HG03135 (cell line): ENCODE measurements at regions not wholly inside any gene's neighbourhood (a gene's known extent, or its start where the extent isn't known, plus 50 kb on each side); places are given as distances from the start of the nearest gene placed in this dataset.

Source experiments
- ATAC-seq: cut with Tn5 transposase; IDR thresholded peaks from one replicate; pipeline ENCODE4 v1.9.1; 2021; ENCODE audit warnings: mild to moderate bottlenecking, moderate library complexity; ENCODE audit not compliant: unreplicated experiment

- peak; percentile 71 for ATAC-seq
Observed at GRCh38 chr16:85253084-85253941, 141.0 kb upstream of the CIBAR2 start.

- ATAC-seq, result no peak
Observed at GRCh38 chr16:85254051-85254450, 141.8 kb upstream of the CIBAR2 start.

- no peak for ATAC-seq
Observed at GRCh38 chr16:85254921-85255320, 142.6 kb upstream of the CIBAR2 start.

DNA sequence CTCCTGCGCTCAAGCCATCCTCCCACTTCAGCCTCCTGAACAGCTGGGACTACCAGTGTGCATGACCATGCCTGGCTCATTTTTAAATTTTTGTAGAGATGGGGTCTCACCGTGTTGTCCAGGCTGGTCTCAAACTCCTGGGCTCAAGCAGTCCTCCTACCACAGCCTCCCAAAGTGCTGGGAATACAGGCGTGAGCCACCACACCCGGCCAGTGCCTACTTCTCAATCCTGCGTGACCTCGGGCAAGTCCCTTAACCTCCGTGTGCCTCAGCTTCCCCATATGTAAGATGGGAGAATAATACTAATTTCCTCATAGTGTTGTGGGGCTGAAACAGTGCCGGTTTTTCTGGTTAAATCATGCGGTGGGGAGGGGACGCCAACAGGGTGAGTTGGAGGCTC, 143.5 kb upstream of the CIBAR2 start:
- ATAC-seq, result no peak

DNA sequence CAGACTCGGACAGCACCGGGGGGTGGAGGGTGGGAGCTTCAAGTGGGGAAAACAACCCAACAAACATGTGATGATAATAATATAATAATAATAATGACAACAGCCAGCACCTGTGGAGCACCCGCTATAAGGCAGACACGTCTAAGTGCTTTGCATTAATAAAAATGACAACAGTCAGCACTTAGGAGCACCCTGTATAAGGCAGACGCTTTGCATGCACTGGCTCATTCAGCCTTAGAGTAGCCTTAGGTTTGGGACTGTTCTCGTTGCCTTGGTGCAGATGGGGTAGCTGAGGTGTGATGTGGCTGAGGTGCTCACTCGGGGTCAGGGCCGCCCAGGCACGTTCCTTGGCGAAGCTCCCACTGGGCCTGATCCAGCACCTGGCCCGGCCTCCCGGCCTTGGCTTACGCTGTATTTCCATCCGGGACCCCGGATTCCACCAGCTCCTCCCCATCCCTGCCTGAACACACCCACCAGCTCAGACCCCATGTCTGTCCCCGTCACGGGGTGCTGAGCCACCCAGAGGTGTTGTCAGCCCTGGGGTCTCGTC, 144.0 kb upstream of the CIBAR2 start:
- ATAC-seq, result no peak

GRCh38 chr16:85257483-85257882, 145.2 kb upstream of the CIBAR2 start:
- no peak for ATAC-seq

DNA sequence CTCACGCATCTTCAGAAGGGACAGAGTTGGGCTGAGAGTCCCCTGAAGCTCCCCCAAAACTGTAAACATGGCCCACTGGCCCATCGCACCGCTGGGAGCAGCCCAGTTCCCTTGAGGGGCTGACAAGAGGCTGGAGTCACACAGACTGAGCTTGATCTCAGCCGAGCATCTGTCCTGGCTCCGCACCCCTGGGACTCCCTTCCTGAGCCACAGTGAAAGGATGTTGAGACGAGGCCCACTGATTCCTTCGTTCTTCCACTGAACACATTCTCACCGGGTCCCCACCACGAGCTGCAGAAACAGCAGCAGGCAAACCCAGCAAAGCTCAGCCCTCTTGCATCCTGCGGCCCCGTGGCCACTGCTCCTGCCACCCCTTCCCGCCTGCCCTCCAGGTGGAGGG, 145.9 kb upstream of the CIBAR2 start:
- no peak for ATAC-seq

- ATAC-seq, result no peak
Observed at GRCh38 chr16:85258629-85259028, 146.4 kb upstream of the CIBAR2 start.

- ATAC-seq, result no peak
Observed at GRCh38 chr16:85259115-85259831, 147.0 kb upstream of the CIBAR2 start.

DNA sequence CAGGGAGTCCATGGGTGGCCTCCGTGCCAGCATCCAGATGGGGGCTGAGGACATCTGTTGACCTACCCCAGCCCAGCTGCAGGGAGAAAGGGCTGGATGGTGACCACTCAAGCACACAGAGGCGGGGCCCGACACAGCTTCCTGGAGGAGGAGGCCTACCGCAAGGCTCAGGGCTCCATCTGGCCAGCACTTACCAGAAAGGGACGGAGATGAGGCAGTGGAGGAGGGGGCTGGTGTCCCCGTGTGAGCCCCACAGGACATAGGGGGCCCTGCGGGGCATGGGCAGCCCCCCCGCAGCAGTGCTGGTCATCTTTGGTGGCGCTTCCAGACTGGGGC, 147.5 kb upstream of the CIBAR2 start:
- ATAC-seq, result no peak

GRCh38 chr16:85261204-85261603, 148.9 kb upstream of the CIBAR2 start:
- no peak for ATAC-seq

- no peak for ATAC-seq
Observed at GRCh38 chr16:85261657-85262557, 149.6 kb upstream of the CIBAR2 start.

DNA sequence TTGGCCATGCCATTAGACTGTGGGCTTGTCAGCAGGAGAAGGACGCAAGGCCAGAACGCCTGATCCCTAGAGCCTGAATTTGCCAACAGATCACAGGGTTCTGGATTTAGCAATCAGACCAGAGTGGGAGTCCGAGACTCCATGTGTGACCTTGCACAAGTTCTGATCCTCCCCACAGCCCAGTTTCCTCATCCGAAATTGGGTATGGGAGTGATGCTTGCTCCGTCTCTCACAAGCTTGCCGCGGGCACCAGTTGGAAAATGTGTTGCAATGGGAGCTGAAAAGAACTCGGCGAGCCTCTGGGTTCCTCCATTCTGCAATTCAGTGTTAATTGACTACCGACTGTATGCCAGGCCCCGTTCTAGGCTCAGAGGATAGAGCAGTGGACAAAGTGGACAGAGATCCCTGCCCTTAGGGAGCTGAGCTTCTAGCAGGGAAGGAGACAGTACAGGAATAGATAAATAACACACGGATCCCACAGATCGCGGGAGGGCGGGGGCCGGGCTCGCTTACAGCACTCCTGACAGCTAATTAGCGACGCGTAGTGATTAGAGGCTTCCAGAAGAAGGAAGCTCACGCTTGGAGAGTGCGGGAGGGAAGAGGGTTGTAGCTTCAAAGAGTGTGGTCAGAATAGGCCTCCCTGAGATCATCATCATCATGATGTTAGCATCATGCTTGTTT, 150.4 kb upstream of the CIBAR2 start:
- ATAC-seq, result no peak

GRCh38 chr16:85263239-85263585, 150.9 kb upstream of the CIBAR2 start:
- no peak for ATAC-seq

DNA sequence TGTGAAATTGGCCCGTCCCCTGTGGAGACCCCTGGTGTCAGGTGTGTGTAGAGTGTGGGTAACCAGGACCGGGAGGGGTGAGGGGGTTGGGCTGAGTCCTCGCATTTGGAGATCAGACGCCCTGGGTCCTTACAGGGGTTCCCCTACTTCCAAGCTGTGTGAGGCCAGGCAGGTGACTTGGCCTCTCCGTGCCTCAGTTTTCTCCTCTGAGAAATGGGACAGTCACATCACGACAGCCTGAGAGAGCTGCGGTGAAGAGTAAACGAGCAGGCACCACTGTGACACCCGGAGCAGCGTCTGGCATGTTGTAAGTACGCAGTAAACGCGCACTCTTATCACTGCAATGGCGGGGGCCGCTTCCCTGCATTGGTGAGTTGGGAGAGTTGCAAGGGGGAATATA, 152.5 kb upstream of the CIBAR2 start:
- ATAC-seq, result no peak

- no peak for ATAC-seq
Observed at GRCh38 chr16:85265161-85265784, 153.0 kb upstream of the CIBAR2 start.

DNA sequence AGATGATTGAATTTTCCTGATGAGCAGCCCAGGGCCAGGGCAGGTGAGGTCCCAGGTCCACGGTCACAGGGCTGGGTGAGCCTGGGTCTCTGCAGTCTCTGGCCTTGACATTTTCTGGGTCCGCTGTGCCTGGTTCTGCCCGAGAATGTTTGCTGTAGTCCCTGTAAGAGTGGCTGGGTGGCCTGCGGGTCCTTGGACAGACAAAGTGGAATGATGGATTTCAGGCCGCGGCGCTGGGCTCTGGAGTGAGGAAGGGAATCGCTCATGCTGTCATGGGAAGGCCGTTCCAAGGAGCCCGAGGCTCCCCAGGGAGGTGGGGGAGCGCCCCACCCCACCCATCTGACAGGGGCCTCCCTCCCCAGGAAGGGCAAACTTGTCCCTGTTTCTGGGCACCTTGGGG, 153.5 kb upstream of the CIBAR2 start:
- ATAC-seq, result no peak

GRCh38 chr16:85266857-85267256, 154.6 kb upstream of the CIBAR2 start:
- no peak for ATAC-seq

DNA sequence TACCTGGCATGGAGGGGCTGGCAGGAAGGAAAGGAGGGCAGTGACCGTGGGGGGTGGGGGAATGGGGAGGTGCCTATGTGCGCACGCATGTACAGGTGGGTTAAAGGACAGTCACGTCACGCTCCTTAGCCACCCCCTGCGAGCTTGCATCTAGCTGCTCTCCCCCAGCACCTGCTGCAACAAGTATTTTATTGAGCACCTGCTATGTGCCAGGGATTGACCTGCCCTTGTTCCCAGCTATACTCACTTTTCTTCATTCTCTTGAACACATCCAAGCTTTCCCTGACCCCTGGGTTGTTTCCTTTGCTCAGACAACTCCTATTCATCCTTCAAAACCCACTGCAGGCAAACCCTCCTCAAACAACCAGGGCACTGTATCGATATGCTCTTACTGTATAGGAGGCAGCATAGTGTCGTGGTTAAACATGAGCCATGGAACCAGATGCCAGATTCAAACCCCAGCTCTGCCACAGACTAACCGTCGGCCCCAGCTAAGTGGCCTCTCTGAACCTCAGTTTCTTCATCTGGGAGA, 155.2 kb upstream of the CIBAR2 start:
- ATAC-seq, result no peak

DNA sequence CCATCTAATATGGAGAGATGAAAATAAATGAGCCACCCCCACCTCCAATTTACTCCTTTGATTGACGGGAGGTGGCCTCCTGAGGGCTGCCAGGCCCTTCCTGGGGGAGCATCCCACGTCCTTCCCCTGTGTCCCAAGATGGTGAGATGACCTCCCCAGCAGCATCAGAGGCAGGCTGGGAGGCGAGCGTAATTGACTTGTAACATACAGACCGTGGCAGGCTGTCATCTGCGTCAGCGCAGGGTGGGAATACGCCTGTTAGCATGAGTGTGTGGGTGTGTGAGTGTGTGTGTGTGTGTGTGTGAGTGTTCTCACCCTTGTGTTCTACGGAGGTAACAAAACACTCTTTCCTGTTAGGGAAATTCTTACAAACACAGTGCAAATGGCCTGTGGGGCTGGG, 156.9 kb upstream of the CIBAR2 start:
- ATAC-seq, result no peak
